SK-N-SH (cell line): ENCODE measurements at regions not wholly inside any gene's neighbourhood (a gene's known extent, or its start where the extent isn't known, plus 50 kb on each side); places are given as distances from the start of the nearest gene placed in this dataset.

Experiments
- CTCF ChIA-PET: fragments of 300-600, 350-600 bp; formaldehyde crosslinking; extraction: SDS; loops from one replicate; lab custom pipeline; 2021; lab: Yijun Ruan, JAX
- POLR2A ChIA-PET: fragments of 350-600 bp; sonication (Branson Sonifier 250); formaldehyde crosslinking; extraction: SDS; loops from one replicate; lab custom pipeline; 2020; ENCODE audit warnings: antibody characterized with exemption, inconsistent platforms; lab: Yijun Ruan, JAX
- DNase-seq: peaks from one replicate; pipeline ENCODE4 v3.0.0; 2012
- H2AFZ ChIP-seq: fragments of 200-600 bp; sonication (generic); 2 replicates; pipeline ENCODE4 v1.8.1; 2016; ENCODE audit warnings: antibody characterized with exemption, mild to moderate bottlenecking, low read depth
- H3F3A ChIP-seq: fragments of 200-600 bp; sonication (generic); replicated peaks from 2 replicates; pipeline ENCODE3; 2016; ENCODE audit warnings: antibody characterized with exemption, mild to moderate bottlenecking; ENCODE audit not compliant: insufficient read depth
- H3K27ac ChIP-seq, 2 experiments: fragments of 200-500 bp in 1 of 2; fragments of 200-600 bp in 1 of 2; sonication (Bioruptor generic) in 1 of 2; sonication (generic), shearing (Covaris generic) in 1 of 2; 2 replicates each; pipeline versions ENCODE4 v1.5.1 to v1.6.1; 2014 to 2016; ENCODE audit warnings: low read depth in 2 of 2, inconsistent platforms in 1 of 2, low read length in 1 of 2, mild to moderate bottlenecking in 1 of 2, mixed read lengths in 1 of 2
- H3K27me3 ChIP-seq: fragments of 200-600 bp; sonication (generic), shearing (Covaris generic); 2 replicates; pipeline ENCODE4 v1.6.1; 2016; ENCODE audit warnings: mixed run types; ENCODE audit not compliant: insufficient read depth
- H3K36me3 ChIP-seq, 2 experiments: fragments of 200-500 bp in 1 of 2; fragments of 200-600 bp in 1 of 2; sonication (Bioruptor generic) in 1 of 2; sonication (generic) in 1 of 2; replicated peaks in 1 of 2; 2 replicates each; pipeline versions ENCODE3 to v1.5.1; 2014 to 2016; ENCODE audit warnings: low read length in 1 of 2, mild to moderate bottlenecking in 1 of 2; ENCODE audit not compliant: insufficient read depth in 2 of 2, control insufficient read depth in 1 of 2
- H3K4me1 ChIP-seq, 2 experiments: fragments of 200-500 bp in 1 of 2; fragments of 200-600 bp in 1 of 2; sonication (Bioruptor generic) in 1 of 2; sonication (generic), shearing (Covaris generic) in 1 of 2; 2 replicates each; pipeline versions ENCODE4 v1.5.1 to v1.6.1; 2014 to 2016; ENCODE audit warnings: low read depth in 1 of 2, low read length in 1 of 2, mixed run types in 1 of 2; ENCODE audit not compliant: insufficient read depth in 2 of 2, control insufficient read depth in 1 of 2
- H3K4me2 ChIP-seq: fragments of 200-600 bp; sonication (generic), shearing (Covaris generic); 2 replicates; pipeline ENCODE4 v1.6.1; 2017; ENCODE audit warnings: mixed run types
- H3K4me3 ChIP-seq, 2 experiments: fragments of 200-500 bp in 1 of 2; fragments of 200-600 bp in 1 of 2; sonication (Bioruptor generic) in 1 of 2; sonication (generic), shearing (Covaris generic) in 1 of 2; 2 replicates each; pipeline versions ENCODE4 v1.5.1 to v1.8.1; 2014 to 2016; ENCODE audit warnings: low read depth in 2 of 2, inconsistent platforms in 1 of 2, low read length in 1 of 2, mild to moderate bottlenecking in 1 of 2, mixed read lengths in 1 of 2, moderate library complexity in 1 of 2
- H3K79me2 ChIP-seq: fragments of 200-600 bp; sonication (generic); 2 replicates; pipeline ENCODE4 v1.8.1; 2017; ENCODE audit warnings: mild to moderate bottlenecking; ENCODE audit not compliant: insufficient read depth
- H3K9ac ChIP-seq: fragments of 200-600 bp; sonication (generic); 2 replicates; pipeline ENCODE4 v1.6.1; 2017; ENCODE audit warnings: mixed run types
- H3K9me2 ChIP-seq: fragments of 200-600 bp; sonication (generic); 2 replicates; pipeline ENCODE4 v1.6.1; 2017; ENCODE audit warnings: mixed run types
- H3K9me3 ChIP-seq: fragments of 200-600 bp; sonication (generic); 2 replicates; pipeline ENCODE4 v1.6.1; 2017; ENCODE audit warnings: mixed run types, mild to moderate bottlenecking, moderate library complexity
- H4K20me1 ChIP-seq: fragments of 200-600 bp; sonication (generic); 2 replicates; pipeline ENCODE4 v1.6.1; 2017; ENCODE audit warnings: mild to moderate bottlenecking, mixed run types; ENCODE audit not compliant: insufficient read depth
- CHD2 ChIP-seq: fragments of 150-350 bp; IDR thresholded peaks from 2 replicates; pipeline ENCODE4 v1.6.1; 2018; ENCODE audit warnings: low read length; ENCODE audit not compliant: partially characterized antibody
- CTCF ChIP-seq: fragments of 200-600 bp; sonication (generic); IDR thresholded peaks from 2 replicates; pipeline ENCODE4 v1.6.1; 2017; ENCODE audit warnings: antibody characterized with exemption, mild to moderate bottlenecking, moderate library complexity
- FOSL2 ChIP-seq: IDR thresholded peaks from 2 replicates; pipeline ENCODE4 v1.4.0; 2012; ENCODE audit warnings: low read depth, mild to moderate bottlenecking, moderate library complexity, borderline replicate concordance
- FOXM1 ChIP-seq: IDR thresholded peaks from 2 replicates; pipeline ENCODE4 v1.4.0; 2012; ENCODE audit warnings: low read depth, mild to moderate bottlenecking
- GABPA ChIP-seq: IDR thresholded peaks from 2 replicates; pipeline ENCODE4 v1.4.0; 2012; ENCODE audit warnings: low read depth, mild to moderate bottlenecking
- GATA2 ChIP-seq: sonication (generic); formaldehyde crosslinking; IDR thresholded peaks from 2 replicates; pipeline ENCODE4 v1.5.0; 2020; ENCODE audit warnings: mild to moderate bottlenecking, missing genetic modification reagents
- JUND ChIP-seq: IDR thresholded peaks from 2 replicates; pipeline ENCODE4 v1.4.0; 2012
- MAX ChIP-seq: IDR thresholded peaks from 2 replicates; pipeline ENCODE4 v1.4.0; 2012; ENCODE audit warnings: low read depth
- NFIC ChIP-seq: IDR thresholded peaks from 2 replicates; pipeline ENCODE4 v1.4.0; 2012; ENCODE audit warnings: borderline replicate concordance
- RAD21 ChIP-seq: IDR thresholded peaks from 2 replicates; pipeline ENCODE4 v1.6.1; 2012; ENCODE audit warnings: mild to moderate bottlenecking, low read length
- REST ChIP-seq: IDR thresholded peaks from 2 replicates; pipeline ENCODE4 v1.6.1; 2012; ENCODE audit warnings: mild to moderate bottlenecking, low read depth, low read length, moderate library complexity
- RFX5 ChIP-seq: IDR thresholded peaks from 2 replicates; pipeline ENCODE4 v1.6.1; 2012; ENCODE audit warnings: mild to moderate bottlenecking, improper control_type of control experiment, low read length
- RXRA ChIP-seq: IDR thresholded peaks from 2 replicates; pipeline ENCODE4 v1.4.0; 2012; ENCODE audit warnings: low read depth, mild to moderate bottlenecking, borderline replicate concordance
- SMC3 ChIP-seq: IDR thresholded peaks from 2 replicates; pipeline ENCODE4 v1.6.1; 2012; ENCODE audit warnings: low read depth, low read length, improper control_type of control experiment
- TCF12 ChIP-seq: IDR thresholded peaks from 2 replicates; pipeline ENCODE4 v1.4.0; 2012
- TEAD4 ChIP-seq: IDR thresholded peaks from 2 replicates; pipeline ENCODE4 v1.4.0; 2012; ENCODE audit warnings: mild to moderate bottlenecking, borderline replicate concordance; ENCODE audit not compliant: insufficient read depth
- USF1 ChIP-seq: IDR thresholded peaks from 2 replicates; pipeline ENCODE4 v1.4.0; 2012; ENCODE audit warnings: low read depth, borderline replicate concordance
- USF2 ChIP-seq: fragments of 150-350 bp; IDR thresholded peaks from 2 replicates; pipeline ENCODE4 v1.6.1; 2017; ENCODE audit warnings: antibody characterized with exemption, low read length, low read depth, borderline replicate concordance
- YY1 ChIP-seq: IDR thresholded peaks from 2 replicates; pipeline ENCODE4 v1.4.0; 2012; ENCODE audit warnings: low read depth, mild to moderate bottlenecking
- WGBS: methylation state at CpG from one replicate; pipeline ENCODE4 v1.1.6; 2017; ENCODE audit warnings: low lambda C conversion rate; 5-methylcytosine and 5-hydroxymethylcytosine counted together

- Histone ChIP-seq H3K79me2 (no peaks in the 10 kb centered on the region), H3K4me3 (no peak overlapping the region), H2AFZ (no peak overlapping the region; the same call in 1 of the 2 replicates), H3F3A (no peaks in the 10 kb centered on the region), H3K4me2 (no peak overlapping the region), H3K4me1 (no peaks in the 10 kb centered on the region), H3K36me3 (no peaks in the 10 kb centered on the region), H3K9me3 (no peaks in the 10 kb centered on the region), H4K20me1 (no peaks in the 10 kb centered on the region), H3K27ac (no peak overlapping the region), H3K9me2 (no peaks in the 10 kb centered on the region), H3K9ac (no peak overlapping the region), H3K27me3 (no peaks in the 10 kb centered on the region)
- TF ChIP-seq GATA2 = no peak
- no peak for TF ChIP-seq REST
- no peak for TF ChIP-seq USF2
- TF ChIP-seq TEAD4 = no peak
- TF ChIP-seq RFX5 = no peak
- ChIA-PET POLR2A (no interaction called here), CTCF (no interaction called here)
- 0% methylated on average over 1 of the region's 1 CpG for WGBS
- DNase-seq = no peak
These were observed 139.3 kb upstream of the FBXO11 start for GRCh38 chr2:48045613-48046012.

- Histone ChIP-seq H2AFZ (no peak overlapping the region), H3K4me1 (no peaks in the 10 kb centered on the region), H3K4me3 (no peak overlapping the region), H3K27me3 (no peaks in the 10 kb centered on the region), H3K4me2 (no peak overlapping the region), H3K36me3 (no peaks in the 10 kb centered on the region), H3K9me3 (no peaks in the 10 kb centered on the region), H3K9me2 (no peaks in the 10 kb centered on the region), H4K20me1 (no peaks in the 10 kb centered on the region), H3K79me2 (no peaks in the 10 kb centered on the region)
- WGBS = 48% methylated on average over 3 of the region's 3 CpGs
- POLR2A ChIA-PET = no interaction called here
- no peak for DNase-seq
- CTCF ChIA-PET = no interaction called here
- TF ChIP-seq FOSL2 = no peak
- no peak for TF ChIP-seq USF2
- no peak for TF ChIP-seq NFIC
- no peak for TF ChIP-seq JUND
- no peak for TF ChIP-seq YY1
- TF ChIP-seq FOXM1 = no peak
- no peak for TF ChIP-seq MAX
- TF ChIP-seq USF1 = no peak
- TF ChIP-seq RAD21 = no peak
- no peak for TF ChIP-seq TEAD4
- TF ChIP-seq TCF12 = no peak
- TF ChIP-seq RFX5 = no peak
- TF ChIP-seq SMC3 = no peak
- no peak for TF ChIP-seq CHD2
- no peak for TF ChIP-seq GABPA
- TF ChIP-seq RXRA = no peak
- no peak for TF ChIP-seq CTCF
- no peak for TF ChIP-seq GATA2
- TF ChIP-seq, all 33 proteins: peak for 0
- Histone ChIP-seq H3K9ac (no peak overlapping the region), H3K27ac (no peak overlapping the region), H3F3A (no peaks in the 10 kb centered on the region)
These were observed 142.3 kb upstream of the FBXO11 start for GRCh38 chr2:48048476-48049171.
